Keratinocyte (primary cell): ENCODE measurements at regions not wholly inside any gene's neighbourhood (a gene's known extent, or its start where the extent isn't known, plus 50 kb on each side); places are given as distances from the start of the nearest gene placed in this dataset.

Experiments used
- DNase-seq: peaks from one replicate; pipeline ENCODE4 v3.0.0-alpha.2; 2011; ENCODE audit warnings: low read depth, missing footprints, low spot score
- FAIRE-seq: peaks from 2 replicates; lab custom pipeline; 2011; peaks lifted over from hg19 to GRCh38; lab: Jason Lieb, UNC
- H2AFZ ChIP-seq: 2 replicates; pipeline ENCODE4 v1.6.0; 2012; ENCODE audit warnings: low read length, control low read depth, inconsistent platforms; ENCODE audit not compliant: control insufficient read depth
- H3K27ac ChIP-seq: 2 replicates; pipeline ENCODE4 v1.5.1; 2011; ENCODE audit warnings: low read length; ENCODE audit not compliant: control insufficient read depth, insufficient read depth
- H3K27me3 ChIP-seq: 3 replicates; pipeline ENCODE4 v1.6.0; 2011; ENCODE audit warnings: low read length; ENCODE audit not compliant: control insufficient read depth, insufficient read depth; ENCODE audit errors: extremely low read depth
- H3K36me3 ChIP-seq, 2 experiments: 2 replicates in 1 of 2; 3 replicates in 1 of 2; pipeline ENCODE4 v1.5.1; 2011; ENCODE audit warnings: low read length in 2 of 2, mild to moderate bottlenecking in 1 of 2; ENCODE audit not compliant: control insufficient read depth in 2 of 2, insufficient read depth in 2 of 2; ENCODE audit errors: extremely low read depth in 1 of 2
- H3K4me1 ChIP-seq: 3 replicates; pipeline ENCODE4 v1.5.1; 2011; ENCODE audit warnings: low read length; ENCODE audit not compliant: control insufficient read depth, insufficient read depth; ENCODE audit errors: extremely low read depth
- H3K4me2 ChIP-seq: 3 replicates; pipeline ENCODE4 v1.6.0; 2011; ENCODE audit warnings: low read depth, low read length; ENCODE audit not compliant: control insufficient read depth, insufficient read depth; ENCODE audit errors: extremely low read depth
- H3K4me3 ChIP-seq, 3 experiments: fragments of 200-600 bp in 1 of 3; sonication (generic) in 1 of 3; 2 replicates in 2 of 3; 3 replicates in 1 of 3; pipeline ENCODE4 v1.5.1; 2011 to 2016; ENCODE audit warnings: low read length in 3 of 3, mild to moderate bottlenecking in 3 of 3, control low read depth in 2 of 3, inconsistent platforms in 1 of 3, low read depth in 1 of 3, mixed read lengths in 1 of 3, mixed run types in 1 of 3, moderate library complexity in 1 of 3; ENCODE audit not compliant: control insufficient read depth in 2 of 3, insufficient read depth in 2 of 3; ENCODE audit errors: extremely low read depth in 1 of 3
- H3K79me2 ChIP-seq: 2 replicates; pipeline ENCODE4 v1.6.0; 2012; ENCODE audit warnings: low read length; ENCODE audit not compliant: control insufficient read depth, insufficient read depth
- H3K9ac ChIP-seq: 3 replicates; pipeline ENCODE4 v1.6.0; 2011; ENCODE audit warnings: low read length; ENCODE audit not compliant: control insufficient read depth, insufficient read depth; ENCODE audit errors: extremely low read depth
- H3K9me1 ChIP-seq: 3 replicates; pipeline ENCODE4 v1.6.0; 2011; ENCODE audit warnings: low read length; ENCODE audit not compliant: control insufficient read depth, insufficient read depth; ENCODE audit errors: extremely low read depth
- H3K9me3 ChIP-seq: 2 replicates; pipeline ENCODE4 v1.5.1; 2012; ENCODE audit warnings: low read depth, low read length; ENCODE audit not compliant: control insufficient read depth
- H4K20me1 ChIP-seq: 3 replicates; pipeline ENCODE4 v1.6.0; 2011; ENCODE audit warnings: low read length; ENCODE audit not compliant: control insufficient read depth, insufficient read depth; ENCODE audit errors: extremely low read depth
- EZH2 ChIP-seq: IDR thresholded peaks from one replicate; pipeline ENCODE4 v1.6.1; 2012; ENCODE audit warnings: inconsistent platforms, mild to moderate bottlenecking, low read length, moderate library complexity
- dilution Hi-C: fragments of 300-500 bp; cut with MboI; formaldehyde crosslinking; loops from one replicate; pipeline ENCODE4 v1.7.0; 2020; ENCODE audit warnings: low sequenced_read_pairs; ENCODE audit not compliant: extremely low pct_ligation_motif_present
- TF ChIP-seq, protein P1 (sequence below), 3 experiments: IDR thresholded peaks in 1 of 3; conservative IDR thresholded peaks in 1 of 3; optimal IDR thresholded peaks in 1 of 3; 2 replicates in 2 of 3; 3 replicates in 1 of 3; pipeline versions ENCODE3 to v1.5.1; 2011; ENCODE audit warnings: low read length in 3 of 3, mild to moderate bottlenecking in 3 of 3, moderate library complexity in 2 of 3, control low read depth in 1 of 3, inconsistent platforms in 1 of 3; ENCODE audit not compliant: insufficient read depth in 2 of 3; ENCODE audit errors: extremely low read depth in 1 of 3

DNA sequence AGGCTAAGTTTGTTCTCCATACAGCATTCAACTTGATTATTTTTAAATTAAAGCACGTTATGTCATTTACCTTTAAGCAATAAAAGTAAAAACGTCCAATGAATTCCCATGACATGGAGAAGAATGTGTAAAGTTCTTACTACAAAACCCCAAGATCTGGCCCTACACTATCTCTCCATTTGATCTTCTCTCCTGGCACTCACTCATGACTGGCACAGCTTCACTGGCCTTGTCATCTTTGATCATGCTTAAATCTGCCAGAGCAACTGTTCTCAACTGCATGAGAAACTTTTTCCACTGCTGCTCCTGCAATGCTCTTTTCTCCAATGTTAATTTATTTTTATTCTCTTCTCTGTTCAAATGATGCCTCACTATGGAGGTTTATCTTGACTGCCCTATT is 1109.0 kb upstream of the IGFBP7 start:
- no peaks in the 10 kb centered on the region for H3K4me1 ChIP-seq
- no peak overlapping the region for H3K9ac ChIP-seq
- TF ChIP-seq, protein P1, sequence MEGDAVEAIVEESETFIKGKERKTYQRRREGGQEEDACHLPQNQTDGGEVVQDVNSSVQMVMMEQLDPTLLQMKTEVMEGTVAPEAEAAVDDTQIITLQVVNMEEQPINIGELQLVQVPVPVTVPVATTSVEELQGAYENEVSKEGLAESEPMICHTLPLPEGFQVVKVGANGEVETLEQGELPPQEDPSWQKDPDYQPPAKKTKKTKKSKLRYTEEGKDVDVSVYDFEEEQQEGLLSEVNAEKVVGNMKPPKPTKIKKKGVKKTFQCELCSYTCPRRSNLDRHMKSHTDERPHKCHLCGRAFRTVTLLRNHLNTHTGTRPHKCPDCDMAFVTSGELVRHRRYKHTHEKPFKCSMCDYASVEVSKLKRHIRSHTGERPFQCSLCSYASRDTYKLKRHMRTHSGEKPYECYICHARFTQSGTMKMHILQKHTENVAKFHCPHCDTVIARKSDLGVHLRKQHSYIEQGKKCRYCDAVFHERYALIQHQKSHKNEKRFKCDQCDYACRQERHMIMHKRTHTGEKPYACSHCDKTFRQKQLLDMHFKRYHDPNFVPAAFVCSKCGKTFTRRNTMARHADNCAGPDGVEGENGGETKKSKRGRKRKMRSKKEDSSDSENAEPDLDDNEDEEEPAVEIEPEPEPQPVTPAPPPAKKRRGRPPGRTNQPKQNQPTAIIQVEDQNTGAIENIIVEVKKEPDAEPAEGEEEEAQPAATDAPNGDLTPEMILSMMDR (optimal IDR thresholded peaks at IDR 0.05 in 1 of 3, IDR thresholded peaks at IDR 0.05 in 1 of 3, conservative IDR thresholded peaks at IDR 0.05 in 1 of 3; ENCODE audit: extremely low read depth in 1 of 3, insufficient read depth in 2 of 3, low read length in 3 of 3), result no peak
- TF ChIP-seq EZH2, result no peak
- no peak overlapping the region for H3K4me2 ChIP-seq
- DNase-seq, result no peak
- H3K27ac ChIP-seq, result no peak overlapping the region
- H3K79me2 ChIP-seq, result no peaks in the 10 kb centered on the region
- H4K20me1 ChIP-seq, result no peaks in the 10 kb centered on the region
- H3K36me3 ChIP-seq, result no peaks in the 10 kb centered on the region
- no peaks in the 10 kb centered on the region for H3K27me3 ChIP-seq
- H3K9me1 ChIP-seq, result no peaks in the 10 kb centered on the region
- dilution Hi-C loops, result no loop called here
- no peak for FAIRE-seq
- H2AFZ ChIP-seq, result no peak overlapping the region
- H3K9me3 ChIP-seq, result no peaks in the 10 kb centered on the region
- H3K4me3 ChIP-seq, result no peak overlapping the region

DNA sequence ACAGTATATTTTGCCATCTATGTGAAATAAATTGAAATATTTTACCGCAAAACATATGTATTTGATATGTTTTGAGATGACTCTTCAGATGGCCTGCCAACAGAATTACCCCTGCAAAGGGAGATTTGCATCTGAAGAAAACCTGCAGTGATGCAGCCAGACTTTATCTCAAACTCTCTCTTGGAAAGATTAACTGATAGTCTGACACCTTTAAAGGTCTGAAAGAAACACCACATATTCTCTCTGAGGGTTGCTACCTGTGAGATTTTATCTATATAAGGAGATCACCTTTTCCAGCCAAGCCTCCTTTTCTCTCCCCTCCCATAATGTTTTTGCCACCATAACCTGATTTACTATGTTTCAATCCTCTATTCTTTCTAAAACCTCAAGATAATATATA is 1106.3 kb upstream of the IGFBP7 start:
- Histone ChIP-seq H3K27me3 (no peaks in the 10 kb centered on the region), H4K20me1 (no peaks in the 10 kb centered on the region), H3K9me3 (no peaks in the 10 kb centered on the region), H3K79me2 (no peaks in the 10 kb centered on the region), H3K36me3 (no peaks in the 10 kb centered on the region), H3K4me1 (no peaks in the 10 kb centered on the region), H2AFZ (no peak overlapping the region), H3K4me3 (no peak overlapping the region), H3K4me2 (no peak overlapping the region), H3K9me1 (no peaks in the 10 kb centered on the region), H3K9ac (no peak overlapping the region), H3K27ac (no peak overlapping the region)
- FAIRE-seq (no peak), DNase-seq (no peak)
- dilution Hi-C loops, result no loop called here
- no peak for TF ChIP-seq EZH2

DNA sequence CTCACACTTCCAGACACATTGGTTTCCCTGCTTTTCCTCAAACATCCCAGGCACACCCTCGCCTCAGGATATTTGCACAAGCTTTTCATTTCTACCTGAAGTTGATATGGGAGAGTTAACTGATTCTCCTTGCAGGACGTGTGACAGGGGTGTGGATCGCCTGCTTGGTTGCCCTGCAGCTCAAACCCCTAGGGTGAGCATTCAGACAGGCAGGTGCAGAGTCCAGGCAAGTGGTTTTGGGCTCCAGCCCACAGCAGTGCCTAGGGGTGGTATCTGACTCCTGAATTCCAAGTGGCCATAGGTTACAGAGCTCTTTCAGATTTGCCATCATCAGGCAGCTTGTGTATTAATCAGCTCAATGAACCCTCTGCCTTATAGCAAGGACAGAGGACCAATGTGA is 1104.2 kb upstream of the IGFBP7 start:
- Histone ChIP-seq H4K20me1 (no peaks in the 10 kb centered on the region), H3K27ac (no peak overlapping the region), H3K36me3 (no peaks in the 10 kb centered on the region), H3K4me1 (no peaks in the 10 kb centered on the region), H3K9me1 (no peaks in the 10 kb centered on the region), H3K9me3 (no peaks in the 10 kb centered on the region), H3K79me2 (no peaks in the 10 kb centered on the region), H2AFZ (no peak overlapping the region), H3K9ac (no peak overlapping the region), H3K27me3 (no peaks in the 10 kb centered on the region), H3K4me3 (no peak overlapping the region), H3K4me2 (no peak overlapping the region)
- FAIRE-seq (no peak), DNase-seq (no peak)
- TF ChIP-seq EZH2, result no peak
- TF ChIP-seq, protein P1 (optimal IDR thresholded peaks at IDR 0.05 in 1 of 3, IDR thresholded peaks at IDR 0.05 in 1 of 3, conservative IDR thresholded peaks at IDR 0.05 in 1 of 3; ENCODE audit: extremely low read depth in 1 of 3, insufficient read depth in 2 of 3, low read length in 3 of 3), result no peak
- dilution Hi-C loops, result no loop called here
